ENCODE measurements at regions not wholly inside any gene's neighbourhood (a gene's known extent, or its start where the extent isn't known, plus 50 kb on each side); places are given as distances from the start of the nearest gene placed in this dataset.

DNA sequence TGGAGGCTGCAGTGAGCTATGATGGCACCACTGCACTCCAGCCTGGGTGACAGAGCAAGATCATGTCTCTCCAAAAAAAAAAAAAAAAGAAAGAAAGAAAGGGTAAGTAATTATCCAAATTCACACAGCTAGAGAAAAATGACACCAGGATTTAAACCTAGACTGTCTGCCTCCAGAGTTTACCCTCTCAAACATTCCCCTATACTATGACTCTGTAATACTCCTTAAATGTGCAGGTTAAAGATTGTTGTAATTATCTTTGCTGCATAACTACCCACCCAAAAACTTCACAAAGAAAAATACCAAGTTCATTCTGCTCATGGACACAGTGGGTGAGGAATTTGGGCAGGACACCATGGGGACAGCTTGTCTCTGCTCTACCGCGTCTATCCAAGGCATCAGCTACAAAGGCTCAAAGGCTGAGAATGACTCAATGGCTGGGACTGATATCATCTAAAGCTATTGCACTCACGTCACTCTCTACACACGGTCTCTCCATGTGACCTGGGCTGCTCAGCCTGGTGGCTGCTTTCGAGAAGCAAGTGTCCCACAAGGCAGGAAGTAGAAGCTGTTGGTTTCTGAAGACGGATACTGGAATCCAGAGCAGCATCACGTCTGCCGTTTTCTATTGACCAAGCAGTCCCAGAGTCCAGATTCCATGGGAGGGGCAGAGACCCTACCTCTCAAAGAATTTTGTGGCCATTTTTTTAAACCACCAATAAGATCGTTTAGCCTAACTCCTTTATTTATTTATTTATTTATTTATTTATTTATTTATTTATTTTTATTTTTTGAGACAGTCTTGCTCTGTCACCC lies 185.7 kb upstream of the AUTS2 start:
- no peak for TF ChIP-seq EZH2 (IDR thresholded peaks at IDR 0.05; ENCODE audit: low read depth, unreplicated experiment)
- TF ChIP-seq, protein P1, sequence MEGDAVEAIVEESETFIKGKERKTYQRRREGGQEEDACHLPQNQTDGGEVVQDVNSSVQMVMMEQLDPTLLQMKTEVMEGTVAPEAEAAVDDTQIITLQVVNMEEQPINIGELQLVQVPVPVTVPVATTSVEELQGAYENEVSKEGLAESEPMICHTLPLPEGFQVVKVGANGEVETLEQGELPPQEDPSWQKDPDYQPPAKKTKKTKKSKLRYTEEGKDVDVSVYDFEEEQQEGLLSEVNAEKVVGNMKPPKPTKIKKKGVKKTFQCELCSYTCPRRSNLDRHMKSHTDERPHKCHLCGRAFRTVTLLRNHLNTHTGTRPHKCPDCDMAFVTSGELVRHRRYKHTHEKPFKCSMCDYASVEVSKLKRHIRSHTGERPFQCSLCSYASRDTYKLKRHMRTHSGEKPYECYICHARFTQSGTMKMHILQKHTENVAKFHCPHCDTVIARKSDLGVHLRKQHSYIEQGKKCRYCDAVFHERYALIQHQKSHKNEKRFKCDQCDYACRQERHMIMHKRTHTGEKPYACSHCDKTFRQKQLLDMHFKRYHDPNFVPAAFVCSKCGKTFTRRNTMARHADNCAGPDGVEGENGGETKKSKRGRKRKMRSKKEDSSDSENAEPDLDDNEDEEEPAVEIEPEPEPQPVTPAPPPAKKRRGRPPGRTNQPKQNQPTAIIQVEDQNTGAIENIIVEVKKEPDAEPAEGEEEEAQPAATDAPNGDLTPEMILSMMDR (conservative IDR thresholded peaks at IDR 0.05; ENCODE audit: low read depth in 2 of 2), result no peak
- TF ChIP-seq CREB1 (CRISPR knock-in tag; IDR thresholded peaks at IDR 0.05; ENCODE audit: low read depth), result no peak
- no peak for TF ChIP-seq POLR2AphosphoS5 (IDR thresholded peaks at IDR 0.05; ENCODE audit: low read depth)
- TF ChIP-seq, protein P2, sequence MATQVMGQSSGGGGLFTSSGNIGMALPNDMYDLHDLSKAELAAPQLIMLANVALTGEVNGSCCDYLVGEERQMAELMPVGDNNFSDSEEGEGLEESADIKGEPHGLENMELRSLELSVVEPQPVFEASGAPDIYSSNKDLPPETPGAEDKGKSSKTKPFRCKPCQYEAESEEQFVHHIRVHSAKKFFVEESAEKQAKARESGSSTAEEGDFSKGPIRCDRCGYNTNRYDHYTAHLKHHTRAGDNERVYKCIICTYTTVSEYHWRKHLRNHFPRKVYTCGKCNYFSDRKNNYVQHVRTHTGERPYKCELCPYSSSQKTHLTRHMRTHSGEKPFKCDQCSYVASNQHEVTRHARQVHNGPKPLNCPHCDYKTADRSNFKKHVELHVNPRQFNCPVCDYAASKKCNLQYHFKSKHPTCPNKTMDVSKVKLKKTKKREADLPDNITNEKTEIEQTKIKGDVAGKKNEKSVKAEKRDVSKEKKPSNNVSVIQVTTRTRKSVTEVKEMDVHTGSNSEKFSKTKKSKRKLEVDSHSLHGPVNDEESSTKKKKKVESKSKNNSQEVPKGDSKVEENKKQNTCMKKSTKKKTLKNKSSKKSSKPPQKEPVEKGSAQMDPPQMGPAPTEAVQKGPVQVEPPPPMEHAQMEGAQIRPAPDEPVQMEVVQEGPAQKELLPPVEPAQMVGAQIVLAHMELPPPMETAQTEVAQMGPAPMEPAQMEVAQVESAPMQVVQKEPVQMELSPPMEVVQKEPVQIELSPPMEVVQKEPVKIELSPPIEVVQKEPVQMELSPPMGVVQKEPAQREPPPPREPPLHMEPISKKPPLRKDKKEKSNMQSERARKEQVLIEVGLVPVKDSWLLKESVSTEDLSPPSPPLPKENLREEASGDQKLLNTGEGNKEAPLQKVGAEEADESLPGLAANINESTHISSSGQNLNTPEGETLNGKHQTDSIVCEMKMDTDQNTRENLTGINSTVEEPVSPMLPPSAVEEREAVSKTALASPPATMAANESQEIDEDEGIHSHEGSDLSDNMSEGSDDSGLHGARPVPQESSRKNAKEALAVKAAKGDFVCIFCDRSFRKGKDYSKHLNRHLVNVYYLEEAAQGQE (IDR thresholded peaks at IDR 0.05; ENCODE audit: unreplicated experiment), result no peak
